ENCODE measurements at regions not wholly inside any gene's neighbourhood (a gene's known extent, or its start where the extent isn't known, plus 50 kb on each side); places are given as distances from the start of the nearest gene placed in this dataset.

DNA sequence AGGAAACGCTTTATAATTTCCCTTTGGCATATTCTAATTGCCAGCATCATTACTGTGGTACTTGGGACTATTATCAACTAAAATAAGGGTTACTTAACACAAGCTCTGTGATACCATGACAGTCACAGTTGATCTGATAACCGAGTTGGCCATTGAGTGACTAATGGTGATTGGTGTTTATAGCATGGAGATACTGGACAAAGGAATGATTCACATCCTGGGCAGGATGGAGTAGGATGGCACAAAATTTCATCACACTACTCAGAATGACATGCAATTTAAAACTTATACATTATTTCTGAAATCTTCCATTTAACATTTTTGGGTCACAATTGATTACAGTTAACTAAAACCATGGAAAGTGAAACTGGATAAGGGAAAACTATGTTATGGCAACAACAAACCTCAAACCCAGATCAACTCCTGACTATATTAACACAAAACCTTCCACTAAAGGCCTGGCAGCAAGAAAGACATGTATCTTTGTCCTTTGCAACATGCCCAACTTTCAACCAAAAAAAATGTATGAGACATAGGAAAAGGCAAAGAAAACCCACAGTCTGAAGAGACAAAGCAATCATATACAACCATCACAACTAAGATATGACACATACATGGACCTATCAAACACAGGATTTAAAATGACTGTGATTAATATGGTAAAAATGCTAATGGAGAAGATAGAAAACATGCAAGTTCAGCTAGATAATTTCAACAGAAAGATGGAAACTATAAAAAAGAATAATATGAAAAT, 208.5 kb upstream of the NRP1 start:
- Histone ChIP-seq H3K9me3 (ENCODE audit: low read length) (no peaks in the 10 kb centered on the region), H3K9me2 (ENCODE audit: low read depth, low read length) (no peaks in the 10 kb centered on the region), H3F3A (ENCODE audit: insufficient read depth, low read length) (no peaks in the 10 kb centered on the region), H3K27me3 (ENCODE audit: insufficient read depth, low read length) (0 out of 2 replicates have a peak, but pooled peaks cover 3% of the 10 kb centered on the region), H3K79me2 (ENCODE audit: insufficient read depth, low read length) (no peaks in the 10 kb centered on the region), H3K4me2 (ENCODE audit: low read length) (no peak overlapping the region), H3K9ac (ENCODE audit: low read length) (no peak overlapping the region), H3K4me1 (ENCODE audit: insufficient read depth, low read length, severe bottlenecking) (no peaks in the 10 kb centered on the region), H3K27ac (ENCODE audit: low read depth, low read length, poor library complexity, severe bottlenecking) (no peak overlapping the region), H4K20me1 (ENCODE audit: insufficient read depth, low read length) (no peaks in the 10 kb centered on the region), H3K36me3 (ENCODE audit: insufficient read depth, low read length) (no peaks in the 10 kb centered on the region), H2AFZ (ENCODE audit: low read length) (no peak overlapping the region), H3K4me3 (ENCODE audit: low read depth, low read length, poor library complexity, severe bottlenecking) (no peak overlapping the region)
- no peak for TF ChIP-seq EZH2 (IDR thresholded peaks at IDR 0.05; ENCODE audit: borderline replicate concordance, low read length)
- TF ChIP-seq, protein P1, sequence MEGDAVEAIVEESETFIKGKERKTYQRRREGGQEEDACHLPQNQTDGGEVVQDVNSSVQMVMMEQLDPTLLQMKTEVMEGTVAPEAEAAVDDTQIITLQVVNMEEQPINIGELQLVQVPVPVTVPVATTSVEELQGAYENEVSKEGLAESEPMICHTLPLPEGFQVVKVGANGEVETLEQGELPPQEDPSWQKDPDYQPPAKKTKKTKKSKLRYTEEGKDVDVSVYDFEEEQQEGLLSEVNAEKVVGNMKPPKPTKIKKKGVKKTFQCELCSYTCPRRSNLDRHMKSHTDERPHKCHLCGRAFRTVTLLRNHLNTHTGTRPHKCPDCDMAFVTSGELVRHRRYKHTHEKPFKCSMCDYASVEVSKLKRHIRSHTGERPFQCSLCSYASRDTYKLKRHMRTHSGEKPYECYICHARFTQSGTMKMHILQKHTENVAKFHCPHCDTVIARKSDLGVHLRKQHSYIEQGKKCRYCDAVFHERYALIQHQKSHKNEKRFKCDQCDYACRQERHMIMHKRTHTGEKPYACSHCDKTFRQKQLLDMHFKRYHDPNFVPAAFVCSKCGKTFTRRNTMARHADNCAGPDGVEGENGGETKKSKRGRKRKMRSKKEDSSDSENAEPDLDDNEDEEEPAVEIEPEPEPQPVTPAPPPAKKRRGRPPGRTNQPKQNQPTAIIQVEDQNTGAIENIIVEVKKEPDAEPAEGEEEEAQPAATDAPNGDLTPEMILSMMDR (IDR thresholded peaks at IDR 0.05; ENCODE audit: low read length): no peak

DNA sequence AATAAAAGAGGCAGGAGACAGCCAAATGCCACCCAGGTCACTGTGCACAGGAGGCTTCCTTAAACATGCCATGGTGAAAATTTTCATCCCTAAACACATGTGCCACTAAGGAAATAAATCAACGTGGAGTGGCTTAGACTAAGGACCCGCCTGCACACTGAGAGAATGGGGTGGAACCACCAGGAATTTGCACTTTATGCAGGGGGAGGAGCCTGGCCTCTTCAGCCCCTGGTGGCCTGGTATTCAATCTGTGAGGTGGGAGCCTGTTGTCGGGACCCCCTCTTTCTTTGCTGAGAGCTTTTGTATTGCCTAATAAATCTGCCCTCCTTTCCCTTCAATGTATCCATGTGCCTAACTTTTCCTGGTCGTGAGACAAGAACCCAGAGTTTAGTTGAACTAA, 204.6 kb upstream of the NRP1 start:
- H3K4me3 ChIP-seq (ENCODE audit: low read depth, low read length, poor library complexity, severe bottlenecking): no peak overlapping the region
- H3K27ac ChIP-seq (ENCODE audit: low read depth, low read length, poor library complexity, severe bottlenecking): no peak overlapping the region
- no peak overlapping the region for H3K4me2 ChIP-seq (ENCODE audit: low read length)
- no peaks in the 10 kb centered on the region for H4K20me1 ChIP-seq (ENCODE audit: insufficient read depth, low read length)
- no peak overlapping the region for H3K9ac ChIP-seq (ENCODE audit: low read length)
- H3K27me3 ChIP-seq (ENCODE audit: insufficient read depth, low read length): 0 out of 2 replicates have a peak, but pooled peaks cover 4% of the 10 kb centered on the region
- H2AFZ ChIP-seq (ENCODE audit: low read length): no peak overlapping the region
- no peaks in the 10 kb centered on the region for H3K4me1 ChIP-seq (ENCODE audit: insufficient read depth, low read length, severe bottlenecking)
- no peaks in the 10 kb centered on the region for H3K9me3 ChIP-seq (ENCODE audit: low read length)
- no peaks in the 10 kb centered on the region for H3K36me3 ChIP-seq (ENCODE audit: insufficient read depth, low read length)
- TF ChIP-seq, protein P1 (IDR thresholded peaks at IDR 0.05; ENCODE audit: low read length): no peak
- no peak for TF ChIP-seq EZH2 (IDR thresholded peaks at IDR 0.05; ENCODE audit: borderline replicate concordance, low read length)
- no peaks in the 10 kb centered on the region for H3F3A ChIP-seq (ENCODE audit: insufficient read depth, low read length)
- H3K79me2 ChIP-seq (ENCODE audit: insufficient read depth, low read length): no peaks in the 10 kb centered on the region
- H3K9me2 ChIP-seq (ENCODE audit: low read depth, low read length): no peaks in the 10 kb centered on the region

DNA sequence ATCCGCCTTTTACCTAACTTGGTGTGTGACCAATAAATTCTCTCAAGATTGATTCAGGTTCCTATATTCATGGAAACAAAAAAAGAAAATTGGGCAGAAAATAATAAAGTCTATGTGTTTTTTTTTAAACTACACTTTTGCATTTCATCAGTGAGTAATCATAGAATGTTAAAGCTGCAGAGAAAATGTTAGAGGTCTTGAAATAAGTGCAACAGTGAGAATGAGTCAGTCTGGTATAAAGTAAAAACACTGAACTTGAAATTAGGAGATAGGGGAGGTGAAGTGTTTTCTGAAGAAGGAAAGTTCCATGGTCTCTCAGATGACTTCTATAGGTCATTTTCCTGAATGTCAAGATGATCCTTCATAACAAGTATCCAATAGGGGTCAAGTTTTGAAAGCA, 202.6 kb upstream of the NRP1 start:
- H3K4me3 ChIP-seq (ENCODE audit: low read depth, low read length, poor library complexity, severe bottlenecking): no peak overlapping the region

More for the DNA sequence above, 202.6 kb upstream of the NRP1 start:
- Histone ChIP-seq H3K79me2 (ENCODE audit: insufficient read depth, low read length) (no peaks in the 10 kb centered on the region), H3F3A (ENCODE audit: insufficient read depth, low read length) (no peaks in the 10 kb centered on the region), H3K9ac (ENCODE audit: low read length) (no peak overlapping the region), H3K27me3 (ENCODE audit: insufficient read depth, low read length) (0 out of 2 replicates have a peak, but pooled peaks cover 4% of the 10 kb centered on the region), H3K4me2 (ENCODE audit: low read length) (no peak overlapping the region), H3K9me2 (ENCODE audit: low read depth, low read length) (no peaks in the 10 kb centered on the region), H3K27ac (ENCODE audit: low read depth, low read length, poor library complexity, severe bottlenecking) (no peak overlapping the region), H2AFZ (ENCODE audit: low read length) (no peak overlapping the region), H4K20me1 (ENCODE audit: insufficient read depth, low read length) (no peaks in the 10 kb centered on the region), H3K36me3 (ENCODE audit: insufficient read depth, low read length) (no peaks in the 10 kb centered on the region), H3K4me1 (ENCODE audit: insufficient read depth, low read length, severe bottlenecking) (no peaks in the 10 kb centered on the region), H3K9me3 (ENCODE audit: low read length) (no peaks in the 10 kb centered on the region)
- TF ChIP-seq, protein P1 (IDR thresholded peaks at IDR 0.05; ENCODE audit: low read length): no peak
- TF ChIP-seq EZH2 (IDR thresholded peaks at IDR 0.05; ENCODE audit: borderline replicate concordance, low read length): no peak

All from OCI-LY1 (cell line).